IPS DF 4.7 (cell line): ENCODE measurements at regions not wholly inside any gene's neighbourhood (a gene's known extent, or its start where the extent isn't known, plus 50 kb on each side); places are given as distances from the start of the nearest gene placed in this dataset.
"Not testable (repeated sequence)": the region's sequence is repeated elsewhere in the genome, so short reads cannot be mapped to it uniquely, and the experiment has no call there.

Experiments used
- DNase-seq: peaks from one replicate; pipeline ENCODE4 v3.0.0-alpha.2; 2013; ENCODE audit warnings: low spot score; ENCODE audit errors: extremely low read depth

DNA sequence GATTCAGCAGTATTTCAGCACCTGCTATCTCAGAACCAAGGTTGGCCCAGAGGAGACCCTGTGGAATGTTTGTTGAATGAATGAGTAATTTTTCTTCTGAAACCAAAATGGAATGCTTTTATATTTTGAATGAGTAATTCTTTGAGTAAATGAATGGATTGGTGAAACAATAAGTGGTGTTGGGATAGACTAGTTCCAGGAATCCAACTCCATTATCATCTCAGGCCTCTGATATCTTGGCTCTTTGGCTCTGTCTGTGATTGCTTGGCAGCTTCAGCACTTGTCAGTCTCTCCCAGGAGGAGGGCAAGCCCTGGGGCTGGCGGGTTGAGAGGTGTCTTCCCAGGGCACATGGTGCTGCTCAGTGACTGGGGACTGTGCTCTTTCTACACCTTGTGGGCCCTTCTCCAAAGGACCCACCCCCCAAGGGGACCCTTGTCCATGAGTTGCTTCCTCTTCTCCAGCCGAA lies 284.4 kb upstream of the FOXF1 start:
- no peak for DNase-seq

DNA sequence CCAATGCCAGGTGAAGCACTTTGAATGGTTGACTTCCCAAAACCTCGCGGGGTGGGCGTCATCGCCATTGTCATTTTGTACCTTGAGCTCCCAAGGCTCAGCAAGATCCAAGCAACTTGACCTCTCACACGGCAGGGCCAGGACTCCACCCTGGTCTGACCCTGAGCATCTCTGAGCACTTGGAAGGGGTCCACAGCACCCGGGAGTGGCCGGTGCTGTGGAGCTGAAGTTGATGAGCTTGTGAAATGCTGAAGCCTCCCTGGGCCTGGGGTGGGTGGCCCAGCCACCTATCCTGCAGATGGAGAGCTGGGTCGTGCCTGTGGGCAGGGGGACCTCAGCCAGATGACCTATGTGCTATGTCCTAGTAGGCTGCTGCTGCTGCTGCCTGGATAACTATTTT lies 283.3 kb upstream of the FOXF1 start:
- DNase-seq: no peak

DNA sequence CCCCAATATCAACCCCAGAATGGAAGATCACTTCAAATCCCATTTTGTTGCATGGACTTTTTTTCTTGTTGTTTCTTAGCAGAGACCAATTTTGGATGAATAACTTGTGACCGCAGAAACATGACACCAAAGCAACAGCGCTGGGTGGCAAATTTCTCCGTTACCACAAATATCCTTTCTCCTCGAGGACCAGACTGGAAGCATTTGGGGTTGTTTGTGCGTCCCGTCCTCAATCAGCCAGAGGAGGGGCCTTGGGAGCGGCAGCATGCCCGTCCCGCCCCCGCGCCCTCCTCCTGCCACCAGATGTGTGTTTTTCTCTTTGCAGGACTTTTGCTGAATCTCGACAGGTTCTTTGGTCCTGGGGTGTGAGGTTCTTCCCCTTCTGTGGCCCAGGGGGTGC lies 282.5 kb upstream of the FOXF1 start:
- no peak for DNase-seq

DNA sequence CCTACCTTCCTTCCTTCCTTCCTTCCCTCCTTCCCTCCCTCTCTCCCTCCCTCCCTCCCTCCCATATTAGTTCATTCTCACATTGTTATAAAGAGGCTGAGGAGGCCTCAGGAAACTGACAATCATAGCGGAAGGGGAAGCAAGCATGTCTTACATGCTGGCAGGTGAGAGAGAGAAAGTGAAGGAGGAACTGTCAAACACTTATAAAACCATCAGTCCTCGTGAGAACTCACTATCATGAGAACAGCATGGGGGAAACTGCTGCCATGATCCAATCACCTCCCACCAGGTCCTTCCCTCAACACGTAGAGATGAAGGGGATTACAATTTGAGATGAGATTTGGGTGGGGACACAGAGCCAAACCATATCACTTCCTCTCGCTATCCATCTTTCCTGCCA lies 281.6 kb upstream of the FOXF1 start:
- DNase-seq: no peak

DNA sequence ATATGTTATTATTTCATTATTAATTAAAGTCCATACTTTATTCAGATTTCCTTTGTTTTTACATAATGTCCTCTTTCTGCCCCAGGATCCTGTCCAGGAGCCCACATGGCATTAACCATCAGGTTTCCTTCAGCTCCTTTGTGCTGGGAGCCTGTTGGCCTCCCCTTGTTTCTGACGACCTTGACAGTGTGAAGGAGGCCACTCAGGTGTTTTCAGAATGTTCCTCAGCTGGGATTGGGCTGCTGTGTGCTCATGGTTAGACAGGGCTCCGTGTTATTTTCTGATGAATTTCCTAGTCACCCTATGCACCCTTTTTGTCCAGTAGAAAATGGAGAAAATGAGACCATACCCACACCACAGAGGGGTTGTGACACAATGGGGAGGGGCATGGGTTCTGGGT lies 281.0 kb upstream of the FOXF1 start:
- DNase-seq: no peak

DNA sequence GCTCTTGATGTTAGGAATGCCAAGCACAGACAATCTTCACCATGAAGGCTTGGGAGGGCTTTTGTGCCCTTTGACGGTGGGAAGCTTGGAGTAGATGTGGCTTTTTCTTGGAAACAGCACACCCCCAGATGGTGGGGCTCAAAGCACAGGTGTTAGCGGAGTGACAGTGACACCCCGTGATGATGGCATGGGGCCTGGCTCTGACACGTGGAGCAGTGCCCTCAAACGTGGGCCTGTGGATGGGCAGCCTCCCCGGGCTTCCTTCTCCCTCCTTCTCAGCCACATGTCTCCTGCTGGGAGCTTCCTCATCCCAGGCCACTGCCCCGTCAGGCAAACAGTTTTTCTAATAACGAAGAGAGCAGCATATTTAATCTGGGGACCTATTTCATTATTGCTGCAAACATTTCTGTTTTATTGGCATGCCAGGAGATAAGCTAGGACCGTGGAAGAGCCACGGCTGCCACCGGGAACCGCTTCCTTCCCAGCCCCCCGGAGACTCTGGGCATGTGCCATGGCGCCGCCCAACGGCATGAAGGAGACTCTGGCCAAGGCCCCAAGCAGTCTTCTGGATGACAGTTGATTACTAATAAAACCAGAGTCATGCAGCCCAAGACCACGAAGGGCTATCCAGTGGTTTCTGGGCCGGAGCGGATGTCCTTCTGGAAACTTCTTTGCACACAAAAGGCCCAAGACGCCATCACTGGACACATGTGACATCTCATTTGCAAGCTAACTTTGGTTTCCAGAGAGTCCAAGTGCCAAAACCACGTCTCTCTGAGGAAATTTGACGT lies 280.3 kb upstream of the FOXF1 start:
- DNase-seq: no peak

DNA sequence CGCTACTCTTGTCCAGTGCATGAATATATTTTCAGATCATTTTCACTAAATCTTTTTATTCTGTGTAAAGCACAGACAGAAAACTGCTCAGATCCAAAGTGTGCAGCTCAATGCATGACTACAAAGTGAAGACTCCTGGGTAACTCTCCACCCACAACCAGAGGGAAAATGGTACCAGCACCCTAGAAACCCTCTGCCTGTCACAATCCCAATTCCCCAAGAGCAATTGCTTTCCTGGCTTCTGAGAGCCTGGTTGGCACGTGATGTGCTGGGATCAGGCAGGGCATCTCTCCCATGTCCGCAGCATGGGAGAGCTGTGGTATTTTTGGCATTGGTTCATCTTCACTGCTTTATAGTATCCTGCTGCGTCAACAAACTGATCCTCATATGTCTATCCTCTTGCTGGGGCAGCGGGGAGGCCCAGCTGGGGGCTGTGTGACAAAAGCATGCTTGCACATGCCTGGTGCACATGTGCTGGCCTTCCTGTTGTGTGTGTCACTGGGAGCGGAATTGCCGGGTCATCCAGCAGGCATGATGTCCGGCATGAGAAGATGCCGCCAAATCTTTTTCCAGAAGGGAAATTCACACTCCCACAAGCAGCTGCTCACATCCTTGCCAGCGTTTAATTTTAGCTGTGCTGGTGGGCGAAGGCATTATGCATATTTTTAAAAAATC lies 278.9 kb upstream of the FOXF1 start:
- no peak for DNase-seq

DNA sequence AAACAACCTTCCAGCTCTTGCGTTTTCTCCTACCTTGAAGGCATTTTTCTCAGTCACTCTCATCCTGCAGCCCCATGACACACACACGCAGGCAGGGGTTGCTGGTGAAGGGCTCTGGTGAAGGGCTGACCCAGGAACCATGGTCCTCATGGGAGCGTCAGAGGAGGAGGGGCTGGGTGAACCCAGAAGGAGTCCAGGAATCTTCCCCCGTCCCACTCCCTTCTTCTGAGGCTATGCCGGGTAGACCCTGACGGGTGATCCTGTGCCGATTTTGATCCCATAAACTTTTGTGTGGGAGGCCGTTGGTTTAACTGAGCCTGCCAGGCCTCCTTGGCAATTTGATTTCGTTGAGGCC lies 278.4 kb upstream of the FOXF1 start:
- DNase-seq: no peak

DNA sequence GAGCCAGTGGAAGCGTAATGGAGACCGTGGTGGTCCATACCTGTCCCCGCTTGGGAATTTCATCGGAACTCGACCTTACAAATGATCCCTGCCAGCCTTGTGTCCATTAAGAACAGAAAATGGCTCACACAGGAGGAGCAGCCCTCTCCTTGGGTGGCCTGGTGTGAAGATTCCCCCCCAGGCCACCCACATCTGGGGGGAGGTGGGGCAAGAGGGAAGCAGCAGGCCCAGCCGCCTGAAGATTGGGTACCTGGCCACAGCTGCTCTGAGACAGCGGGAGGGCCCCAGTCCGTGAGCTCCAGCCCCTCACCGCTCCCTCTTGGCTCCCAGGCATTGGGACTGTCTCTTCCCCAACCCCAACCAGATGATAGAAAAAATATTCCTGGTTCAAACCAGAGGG lies 277.8 kb upstream of the FOXF1 start:
- no peak for DNase-seq

DNA sequence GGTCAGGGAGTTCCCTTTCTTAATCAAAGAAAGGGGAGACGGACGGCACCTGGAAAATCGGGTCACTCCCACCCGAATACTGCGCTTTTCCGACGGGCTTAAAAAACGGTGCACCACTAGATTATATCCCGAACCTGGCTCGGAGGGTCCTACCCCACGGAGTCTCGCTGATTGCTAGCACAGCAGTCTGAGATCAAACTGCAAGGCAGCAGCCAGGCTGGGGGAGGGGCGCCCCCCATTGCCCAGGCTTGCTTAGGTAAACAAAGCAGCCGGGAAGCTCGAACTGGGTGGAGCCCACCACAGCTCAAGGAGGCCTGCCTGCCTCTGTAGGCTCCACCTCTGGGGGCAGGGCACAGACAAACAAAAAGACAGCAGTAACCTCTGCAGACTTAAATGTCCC lies 276.8 kb upstream of the FOXF1 start:
- not testable (repeated sequence) for DNase-seq

DNA sequence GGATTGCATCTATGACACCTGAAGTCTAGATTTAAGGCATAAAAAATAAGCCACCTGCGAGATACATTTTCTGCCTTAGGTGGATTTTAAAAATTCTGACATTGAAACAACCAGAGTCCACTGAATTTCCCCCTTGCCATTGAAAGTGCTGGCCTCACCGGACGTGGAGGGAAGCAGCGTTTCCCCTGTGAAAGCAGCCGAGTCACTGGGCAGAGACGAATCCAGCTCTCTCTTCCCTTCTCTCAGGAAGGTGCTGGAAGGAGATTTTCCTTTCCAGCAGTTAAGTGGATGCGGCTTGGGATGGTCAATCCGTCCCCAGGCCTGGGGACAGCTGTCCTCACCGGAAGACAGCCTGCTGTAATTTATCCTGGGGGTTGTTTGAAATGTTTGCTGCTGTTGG lies 270.9 kb upstream of the FOXF1 start:
- DNase-seq: no peak

DNA sequence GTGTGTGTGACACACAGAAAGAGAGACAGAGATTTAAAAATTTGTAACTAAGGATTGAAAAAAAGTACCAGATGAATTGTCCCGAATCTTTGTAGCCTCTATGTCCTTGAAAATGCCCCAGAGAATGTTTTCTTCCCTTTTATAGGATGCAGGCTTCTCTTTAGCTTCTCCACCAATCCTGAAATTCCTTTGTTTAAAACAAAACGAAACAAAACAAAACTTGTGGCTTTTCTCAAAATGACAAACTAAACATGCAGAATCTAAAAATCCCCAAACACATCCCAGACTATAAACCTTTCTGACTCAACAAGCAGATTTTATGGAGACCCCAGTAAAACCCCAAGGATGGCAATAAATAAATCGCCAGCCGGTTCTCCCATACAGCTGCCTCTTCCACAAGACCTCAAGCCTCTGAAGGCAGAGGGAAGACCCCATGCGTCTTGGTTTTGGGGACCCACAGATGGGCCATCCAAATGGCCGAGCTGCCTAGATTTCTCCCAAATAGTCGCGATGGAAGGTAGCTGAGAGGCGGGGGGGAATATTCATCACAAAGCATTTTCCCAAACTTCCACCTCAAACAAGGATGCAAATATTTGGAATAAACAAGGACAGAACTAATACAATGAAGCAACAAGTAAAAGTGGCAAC lies 269.5 kb upstream of the FOXF1 start:
- DNase-seq: no peak

DNA sequence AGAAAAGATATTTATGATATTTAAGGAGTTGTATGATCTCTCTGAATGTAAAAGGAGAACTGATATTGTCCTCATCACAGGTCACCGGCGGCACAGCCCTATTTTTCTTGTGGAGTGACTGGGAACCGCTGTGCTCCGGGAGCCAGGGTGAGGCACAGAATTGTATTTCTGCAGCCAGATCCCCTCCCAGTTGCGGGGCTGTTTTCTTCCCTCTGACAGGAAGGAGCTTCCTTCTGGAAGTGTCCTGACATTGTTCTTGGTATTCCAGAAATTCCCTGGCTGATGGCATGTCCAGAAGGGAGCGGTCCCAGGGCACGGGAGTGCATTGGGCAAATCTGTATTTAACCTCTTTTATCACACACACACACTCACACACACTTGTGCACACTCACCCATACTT lies 268.6 kb upstream of the FOXF1 start:
- DNase-seq: no peak

DNA sequence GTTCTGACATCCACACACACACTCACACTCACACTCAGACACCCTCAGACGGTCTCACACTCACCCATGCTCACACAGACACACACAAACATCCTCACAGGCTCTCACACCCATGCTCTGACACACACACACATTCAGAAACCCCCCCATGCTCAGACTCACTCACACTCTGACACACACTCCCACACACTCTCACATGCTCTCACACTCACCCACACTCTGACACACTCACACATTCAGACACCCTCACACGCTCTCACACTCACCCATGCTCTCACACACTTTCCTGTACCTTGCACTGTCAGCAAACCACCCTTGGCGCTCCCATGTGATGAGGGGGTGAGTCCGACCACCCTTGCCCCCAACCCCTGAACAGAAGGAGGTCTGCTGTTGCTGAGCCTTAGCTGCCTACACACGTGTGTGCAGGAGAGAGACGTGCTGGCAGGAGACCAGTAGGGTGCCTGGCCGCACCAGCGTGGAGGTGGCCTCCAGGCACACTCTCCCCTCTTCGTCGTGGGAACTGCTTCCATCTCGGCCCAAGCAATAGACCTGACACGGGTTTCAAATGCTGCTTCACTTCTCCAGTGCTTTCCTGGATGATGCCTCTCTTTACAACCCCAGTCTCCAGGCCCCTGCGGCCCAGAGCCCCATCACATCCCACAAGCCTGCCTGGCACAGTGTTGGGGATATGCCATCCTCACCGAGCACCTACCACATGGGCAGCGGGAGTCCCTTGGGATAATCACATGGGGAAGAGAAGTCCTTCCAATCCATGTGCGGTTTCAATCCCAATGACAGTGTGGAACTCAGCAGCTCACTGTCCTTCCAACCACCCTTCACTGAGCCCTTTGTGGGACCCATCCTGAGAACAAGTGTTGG lies 267.8 kb upstream of the FOXF1 start:
- no peak for DNase-seq

DNA sequence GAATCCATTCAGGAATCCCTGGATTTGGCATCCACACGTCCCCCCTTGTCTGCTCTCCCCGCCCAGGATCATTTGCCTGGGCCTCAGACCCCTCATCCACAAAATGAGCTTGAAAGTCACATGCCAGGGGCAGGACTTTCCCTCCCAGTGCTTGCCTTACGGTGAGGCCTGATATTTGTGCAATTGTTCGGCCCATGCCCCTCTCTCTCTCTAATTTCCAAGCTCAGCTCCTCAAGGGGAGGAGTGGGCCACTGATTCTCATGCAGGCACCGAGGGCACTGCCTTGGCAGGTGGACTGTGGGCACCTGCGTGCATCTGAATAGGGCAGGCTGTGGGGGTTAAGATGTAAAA lies 267.2 kb upstream of the FOXF1 start:
- DNase-seq: no peak

DNA sequence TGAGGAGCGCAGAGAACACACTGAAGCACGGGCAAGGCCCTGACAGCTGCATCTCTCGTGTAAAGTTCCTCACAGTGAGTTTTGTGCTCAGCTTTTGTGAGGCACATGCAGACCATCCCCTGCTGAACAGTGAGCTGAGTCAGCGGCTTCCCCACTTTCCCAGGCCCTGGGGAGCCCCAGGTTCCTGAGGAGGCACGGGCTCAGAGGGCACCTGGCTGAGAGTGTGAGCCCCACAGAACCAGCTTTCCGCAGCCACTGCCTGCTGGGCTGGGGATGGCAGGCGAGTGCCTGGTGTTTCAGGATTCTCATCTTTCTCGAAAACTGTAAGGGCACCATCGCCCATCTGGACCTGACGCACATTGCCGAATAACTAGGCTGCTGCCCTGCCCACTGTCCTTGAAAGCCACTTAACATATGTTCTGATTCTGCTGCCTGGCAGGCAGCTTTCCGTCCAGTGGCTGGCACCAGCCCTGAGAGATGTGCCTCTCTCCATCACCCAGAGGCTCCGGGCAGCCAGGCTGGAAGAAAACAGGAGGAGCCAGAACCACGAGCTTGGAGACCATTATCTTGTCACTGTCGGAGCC lies 266.7 kb upstream of the FOXF1 start:
- DNase-seq: no peak

DNA sequence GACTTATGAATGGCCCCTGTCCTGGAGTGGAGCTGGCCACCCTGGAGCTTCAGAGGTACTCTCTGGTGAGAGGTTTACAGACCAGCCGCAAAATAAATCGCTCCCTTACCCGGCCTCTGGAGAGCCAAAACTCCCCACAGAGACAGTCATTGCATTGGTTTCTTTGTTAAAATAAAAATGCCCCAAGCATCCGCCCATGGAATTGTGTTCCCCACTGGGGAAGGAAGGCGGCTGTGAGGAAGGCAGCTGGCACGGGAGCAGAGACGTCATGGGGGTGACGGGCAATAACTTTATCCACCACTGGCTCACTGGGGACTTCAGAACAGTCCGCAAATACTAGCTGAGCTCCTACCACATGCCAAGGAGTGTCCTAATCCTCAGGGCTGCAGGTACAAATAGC lies 266.2 kb upstream of the FOXF1 start:
- no peak for DNase-seq

DNA sequence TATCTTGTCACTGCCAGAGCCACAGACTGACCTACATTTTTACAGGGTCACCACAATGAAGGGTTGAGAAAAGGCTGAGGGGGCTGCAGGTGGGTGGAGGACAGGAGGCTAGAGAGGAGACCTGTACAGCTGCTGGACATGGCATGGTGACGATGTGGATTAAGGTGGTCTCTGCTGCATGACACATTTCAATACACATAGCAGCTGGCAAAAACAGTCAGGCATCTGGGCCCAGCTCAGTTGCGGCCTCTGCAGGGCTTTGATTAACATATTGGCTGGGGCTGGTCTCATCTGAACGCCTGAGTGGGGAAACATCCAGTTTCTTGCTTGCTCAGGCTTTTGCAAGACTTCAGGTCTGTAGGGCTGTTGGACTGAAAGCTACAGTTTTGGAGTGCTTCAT lies 265.4 kb upstream of the FOXF1 start:
- DNase-seq: no peak

DNA sequence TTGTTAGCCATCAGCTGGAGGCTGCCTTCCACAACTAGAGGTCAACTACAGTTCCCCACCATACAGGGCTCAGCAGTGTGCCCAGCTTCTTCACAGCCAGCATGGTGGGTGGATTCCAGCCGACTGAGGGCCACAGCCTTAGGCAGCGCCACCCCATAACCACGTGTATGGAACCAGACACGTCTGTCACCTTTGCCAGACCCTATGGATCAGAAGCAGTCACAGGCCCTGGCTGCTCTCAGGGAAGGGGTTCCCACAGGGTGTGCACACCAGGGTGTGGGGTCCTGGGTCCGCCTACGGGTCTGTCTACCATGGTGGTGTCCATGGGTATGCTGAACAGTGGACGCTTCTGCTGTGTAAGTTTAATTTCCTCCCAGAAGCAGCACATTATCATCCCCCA lies 265.0 kb upstream of the FOXF1 start:
- no peak for DNase-seq

DNA sequence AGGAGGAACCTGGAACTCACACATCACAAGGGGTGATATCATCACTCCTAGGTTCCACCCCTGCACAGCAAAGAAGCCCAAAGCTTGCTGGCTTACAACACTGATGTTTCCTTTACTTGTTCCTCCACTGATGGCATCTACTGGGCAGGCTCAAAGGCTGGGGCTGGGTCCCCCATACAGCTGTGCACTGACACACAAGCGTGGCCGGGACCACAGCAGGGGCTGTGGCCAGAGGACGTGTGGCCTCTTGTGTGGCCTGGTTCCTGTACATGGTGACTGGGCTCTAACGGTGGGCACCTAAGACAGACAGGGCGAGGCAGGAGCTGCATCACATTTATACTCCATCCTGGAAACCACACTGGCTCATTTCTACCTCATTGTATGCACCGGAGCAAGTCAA lies 264.4 kb upstream of the FOXF1 start:
- no peak for DNase-seq

DNA sequence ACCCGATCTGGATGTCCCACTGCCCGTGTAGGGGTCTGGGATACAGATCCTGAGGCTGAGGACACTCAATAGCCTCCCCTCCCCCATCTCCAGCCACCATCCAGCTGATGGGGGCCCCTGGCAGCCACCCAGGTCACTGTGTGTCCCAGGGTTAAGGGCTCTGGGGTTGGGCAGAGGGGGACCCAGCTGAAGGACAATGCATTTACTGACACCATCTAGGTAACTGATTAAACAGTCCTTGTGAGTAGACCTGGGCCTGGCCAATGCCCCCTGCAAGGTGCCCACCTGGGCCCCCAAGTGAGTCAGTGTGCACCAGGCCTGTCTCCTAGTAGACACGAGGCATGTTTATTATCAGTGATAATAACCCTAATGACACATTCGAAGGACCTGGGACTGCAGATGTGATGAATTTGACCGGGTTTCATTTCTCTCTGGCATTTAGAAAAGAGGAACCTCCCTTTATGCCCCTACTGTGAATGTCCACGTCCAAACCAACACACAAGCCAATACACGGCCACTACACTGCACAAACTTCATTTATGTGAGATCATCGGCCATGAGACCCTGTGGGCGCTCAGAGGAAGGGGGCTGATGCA lies 261.9 kb upstream of the FOXF1 start:
- no peak for DNase-seq
